ENCODE measurements at regions not wholly inside any gene's neighbourhood (a gene's known extent, or its start where the extent isn't known, plus 50 kb on each side); places are given as distances from the start of the nearest gene placed in this dataset.

GRCh38 chr5:60195551-60195950 lies 302.0 kb upstream of the PDE4D start:
- Mint-ChIP-seq H3K36me3 (ENCODE audit: low read depth) (no peaks in the 10 kb centered on the region), H3K4me1 (no peaks in the 10 kb centered on the region), H3K27me3 (no peaks in the 10 kb centered on the region), H3K27ac (no peak overlapping the region), H3K9me3 (peaks cover 4% of the 10 kb centered on the region), H3K4me3 (no peak overlapping the region)
- CTCF ChIA-PET, result no interaction called here
- DNase-seq, result no peak
- POLR2A ChIA-PET, result no interaction called here

- no peak overlapping the region for H3K4me3 Mint-ChIP-seq
- no peak for DNase-seq
- POLR2A ChIA-PET, result no interaction called here
- no peaks in the 10 kb centered on the region for H3K4me1 Mint-ChIP-seq
- H3K36me3 Mint-ChIP-seq (ENCODE audit: low read depth), result no peaks in the 10 kb centered on the region
- H3K27me3 Mint-ChIP-seq, result no peaks in the 10 kb centered on the region
- CTCF ChIA-PET, result no interaction called here
- H3K9me3 Mint-ChIP-seq, result peaks cover 4% of the 10 kb centered on the region
- H3K27ac Mint-ChIP-seq, result no peak overlapping the region
These were observed 301.6 kb upstream of the PDE4D start for GRCh38 chr5:60195083-60195482.

- Mint-ChIP-seq H3K4me3 (no peak overlapping the region), H3K4me1 (no peaks in the 10 kb centered on the region), H3K36me3 (ENCODE audit: low read depth) (no peaks in the 10 kb centered on the region), H3K27ac (no peak overlapping the region), H3K27me3 (no peaks in the 10 kb centered on the region), H3K9me3 (no peaks in the 10 kb centered on the region)
- POLR2A ChIA-PET, result no interaction called here
- no peak for DNase-seq
- CTCF ChIA-PET, result no interaction called here
These were observed 291.9 kb upstream of the PDE4D start for GRCh38 chr5:60185231-60186099.

- CTCF ChIA-PET, result no interaction called here
- no peak overlapping the region for H3K4me3 Mint-ChIP-seq
- DNase-seq, result no peak
- H3K4me1 Mint-ChIP-seq, result no peaks in the 10 kb centered on the region
- H3K27me3 Mint-ChIP-seq, result no peaks in the 10 kb centered on the region
- H3K9me3 Mint-ChIP-seq, result no peaks in the 10 kb centered on the region
- POLR2A ChIA-PET, result no interaction called here
- H3K27ac Mint-ChIP-seq, result no peak overlapping the region
- H3K36me3 Mint-ChIP-seq (ENCODE audit: low read depth), result no peaks in the 10 kb centered on the region
These were observed 291.1 kb upstream of the PDE4D start for GRCh38 chr5:60184606-60185005.

- Mint-ChIP-seq H3K9me3 (no peaks in the 10 kb centered on the region), H3K27me3 (no peaks in the 10 kb centered on the region), H3K36me3 (ENCODE audit: low read depth) (no peaks in the 10 kb centered on the region), H3K27ac (no peak overlapping the region), H3K4me1 (no peaks in the 10 kb centered on the region), H3K4me3 (no peak overlapping the region)
- no peak for DNase-seq
- ChIA-PET CTCF (no interaction called here), POLR2A (no interaction called here)
These were observed 290.4 kb upstream of the PDE4D start for GRCh38 chr5:60183881-60184280.

- no peak for DNase-seq
- ChIA-PET CTCF (no interaction called here), POLR2A (no interaction called here)
- no peaks in the 10 kb centered on the region for H3K36me3 Mint-ChIP-seq (ENCODE audit: low read depth)
- no peak overlapping the region for H3K27ac Mint-ChIP-seq
- no peaks in the 10 kb centered on the region for H3K4me1 Mint-ChIP-seq
- no peaks in the 10 kb centered on the region for H3K27me3 Mint-ChIP-seq
- H3K4me3 Mint-ChIP-seq, result no peak overlapping the region
- no peaks in the 10 kb centered on the region for H3K9me3 Mint-ChIP-seq
These were observed 284.6 kb upstream of the PDE4D start for GRCh38 chr5:60178101-60178500.

- no peak overlapping the region for H3K27ac Mint-ChIP-seq
- no peak overlapping the region for H3K4me3 Mint-ChIP-seq
- no peak for DNase-seq
- H3K4me1 Mint-ChIP-seq, result no peaks in the 10 kb centered on the region
- ChIA-PET POLR2A (no interaction called here), CTCF (no interaction called here)
- H3K27me3 Mint-ChIP-seq, result no peaks in the 10 kb centered on the region
- H3K36me3 Mint-ChIP-seq (ENCODE audit: low read depth), result no peaks in the 10 kb centered on the region
- H3K9me3 Mint-ChIP-seq, result no peaks in the 10 kb centered on the region
These were observed 284.1 kb upstream of the PDE4D start for GRCh38 chr5:60177596-60177995.

GRCh38 chr5:60173667-60174066 lies 280.1 kb upstream of the PDE4D start:
- no peaks in the 10 kb centered on the region for H3K4me1 Mint-ChIP-seq
- no peaks in the 10 kb centered on the region for H3K36me3 Mint-ChIP-seq (ENCODE audit: low read depth)
- no peaks in the 10 kb centered on the region for H3K27me3 Mint-ChIP-seq
- H3K9me3 Mint-ChIP-seq, result no peaks in the 10 kb centered on the region
- no peak for DNase-seq
- ChIA-PET POLR2A (no interaction called here), CTCF (no interaction called here)
- H3K27ac Mint-ChIP-seq, result no peak overlapping the region
- H3K4me3 Mint-ChIP-seq, result no peak overlapping the region

GRCh38 chr5:60163762-60164161 lies 270.2 kb upstream of the PDE4D start:
- no peaks in the 10 kb centered on the region for H3K36me3 Mint-ChIP-seq (ENCODE audit: low read depth)
- no peaks in the 10 kb centered on the region for H3K9me3 Mint-ChIP-seq
- no peaks in the 10 kb centered on the region for H3K4me1 Mint-ChIP-seq
- DNase-seq, result no peak
- ChIA-PET POLR2A (no interaction called here), CTCF (no interaction called here)
- no peak overlapping the region for H3K4me3 Mint-ChIP-seq
- H3K27ac Mint-ChIP-seq, result no peak overlapping the region
- H3K27me3 Mint-ChIP-seq, result no peaks in the 10 kb centered on the region

- Mint-ChIP-seq H3K36me3 (ENCODE audit: low read depth) (no peaks in the 10 kb centered on the region), H3K4me3 (no peak overlapping the region), H3K4me1 (no peaks in the 10 kb centered on the region), H3K9me3 (no peaks in the 10 kb centered on the region), H3K27me3 (no peaks in the 10 kb centered on the region), H3K27ac (no peak overlapping the region)
- ChIA-PET POLR2A (no interaction called here), CTCF (no interaction called here)
- DNase-seq, result no peak
These were observed 268.9 kb upstream of the PDE4D start for GRCh38 chr5:60162441-60162840.

- no peak overlapping the region for H3K27ac Mint-ChIP-seq
- H3K27me3 Mint-ChIP-seq, result no peaks in the 10 kb centered on the region
- H3K9me3 Mint-ChIP-seq, result no peaks in the 10 kb centered on the region
- H3K4me1 Mint-ChIP-seq, result no peaks in the 10 kb centered on the region
- ChIA-PET POLR2A (no interaction called here), CTCF (no interaction called here)
- no peaks in the 10 kb centered on the region for H3K36me3 Mint-ChIP-seq (ENCODE audit: low read depth)
- H3K4me3 Mint-ChIP-seq, result no peak overlapping the region
- DNase-seq, result no peak
These were observed 267.9 kb upstream of the PDE4D start for GRCh38 chr5:60161340-60161934.

GRCh38 chr5:60149081-60149480 lies 255.6 kb upstream of the PDE4D start:
- Mint-ChIP-seq H3K4me1 (no peaks in the 10 kb centered on the region), H3K27ac (no peak overlapping the region), H3K9me3 (no peaks in the 10 kb centered on the region), H3K27me3 (no peaks in the 10 kb centered on the region), H3K36me3 (ENCODE audit: low read depth) (no peaks in the 10 kb centered on the region), H3K4me3 (no peak overlapping the region)
- no peak for DNase-seq
- ChIA-PET CTCF (no interaction called here), POLR2A (no interaction called here)

- no peaks in the 10 kb centered on the region for H3K27me3 Mint-ChIP-seq
- H3K27ac Mint-ChIP-seq, result no peak overlapping the region
- CTCF ChIA-PET, result no interaction called here
These were observed 254.8 kb upstream of the PDE4D start for GRCh38 chr5:60148366-60148765.

GRCh38 chr5:60147791-60148190 lies 254.3 kb upstream of the PDE4D start:
- POLR2A ChIA-PET, result no interaction called here
- no peaks in the 10 kb centered on the region for H3K27me3 Mint-ChIP-seq
- H3K4me3 Mint-ChIP-seq, result no peak overlapping the region
- H3K36me3 Mint-ChIP-seq (ENCODE audit: low read depth), result no peaks in the 10 kb centered on the region
- H3K27ac Mint-ChIP-seq, result no peak overlapping the region
- no peaks in the 10 kb centered on the region for H3K4me1 Mint-ChIP-seq
- no peaks in the 10 kb centered on the region for H3K9me3 Mint-ChIP-seq
- DNase-seq, result no peak
- CTCF ChIA-PET, result no interaction called here

More at GRCh38 chr5:60148366-60148765, 254.8 kb upstream of the PDE4D start:
- POLR2A ChIA-PET, result no interaction called here
- Mint-ChIP-seq H3K4me1 (no peaks in the 10 kb centered on the region), H3K36me3 (ENCODE audit: low read depth) (no peaks in the 10 kb centered on the region), H3K4me3 (no peak overlapping the region), H3K9me3 (no peaks in the 10 kb centered on the region)
- DNase-seq, result no peak

Data from activated CD4-positive, alpha-beta memory T cell treated with anti-CD3 and anti-CD28 coated beads, Interleukin-2, amount 10 ng/mL, durations not matched to agents 7 days and 5 days (primary cell).